ENCODE measurements at regions not wholly inside any gene's neighbourhood (a gene's known extent, or its start where the extent isn't known, plus 50 kb on each side); places are given as distances from the start of the nearest gene placed in this dataset.

GRCh38 chr11:134646561-134646960, 234.5 kb upstream of the B3GAT1 start:
- no peak for DNase-seq (ENCODE audit: extremely low read depth, low read depth)
- TF ChIP-seq, protein P1, sequence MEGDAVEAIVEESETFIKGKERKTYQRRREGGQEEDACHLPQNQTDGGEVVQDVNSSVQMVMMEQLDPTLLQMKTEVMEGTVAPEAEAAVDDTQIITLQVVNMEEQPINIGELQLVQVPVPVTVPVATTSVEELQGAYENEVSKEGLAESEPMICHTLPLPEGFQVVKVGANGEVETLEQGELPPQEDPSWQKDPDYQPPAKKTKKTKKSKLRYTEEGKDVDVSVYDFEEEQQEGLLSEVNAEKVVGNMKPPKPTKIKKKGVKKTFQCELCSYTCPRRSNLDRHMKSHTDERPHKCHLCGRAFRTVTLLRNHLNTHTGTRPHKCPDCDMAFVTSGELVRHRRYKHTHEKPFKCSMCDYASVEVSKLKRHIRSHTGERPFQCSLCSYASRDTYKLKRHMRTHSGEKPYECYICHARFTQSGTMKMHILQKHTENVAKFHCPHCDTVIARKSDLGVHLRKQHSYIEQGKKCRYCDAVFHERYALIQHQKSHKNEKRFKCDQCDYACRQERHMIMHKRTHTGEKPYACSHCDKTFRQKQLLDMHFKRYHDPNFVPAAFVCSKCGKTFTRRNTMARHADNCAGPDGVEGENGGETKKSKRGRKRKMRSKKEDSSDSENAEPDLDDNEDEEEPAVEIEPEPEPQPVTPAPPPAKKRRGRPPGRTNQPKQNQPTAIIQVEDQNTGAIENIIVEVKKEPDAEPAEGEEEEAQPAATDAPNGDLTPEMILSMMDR (IDR thresholded peaks at IDR 0.05; ENCODE audit: low read depth, low read length, missing control alignments) = no peak
- no peak overlapping the region for H3K4me3 ChIP-seq (replicated peaks; ENCODE audit: low read depth, low read length)

GRCh38 chr11:134645576-134645975, 233.5 kb upstream of the B3GAT1 start:
- TF ChIP-seq, protein P1 (IDR thresholded peaks at IDR 0.05; ENCODE audit: low read depth, low read length, missing control alignments) = no peak
- H3K4me3 ChIP-seq (replicated peaks; ENCODE audit: low read depth, low read length) = no peak overlapping the region
- DNase-seq (ENCODE audit: extremely low read depth, low read depth) = no peak

- TF ChIP-seq, protein P1 (IDR thresholded peaks at IDR 0.05; ENCODE audit: low read depth, low read length, missing control alignments) = no peak
- DNase-seq (ENCODE audit: extremely low read depth, low read depth) = no peak
- no peak overlapping the region for H3K4me3 ChIP-seq (replicated peaks; ENCODE audit: low read depth, low read length)
These were observed 232.7 kb upstream of the B3GAT1 start for GRCh38 chr11:134644476-134645456.

- no peak overlapping the region for H3K4me3 ChIP-seq (replicated peaks; ENCODE audit: low read depth, low read length)
- TF ChIP-seq, protein P1 (IDR thresholded peaks at IDR 0.05; ENCODE audit: low read depth, low read length, missing control alignments) = no peak
- DNase-seq (ENCODE audit: extremely low read depth, low read depth) = no peak
These were observed 231.3 kb upstream of the B3GAT1 start for GRCh38 chr11:134643115-134644012.

GRCh38 chr11:134642206-134642605, 230.2 kb upstream of the B3GAT1 start:
- TF ChIP-seq, protein P1 (IDR thresholded peaks at IDR 0.05; ENCODE audit: low read depth, low read length, missing control alignments) = no peak
- no peak overlapping the region for H3K4me3 ChIP-seq (replicated peaks; ENCODE audit: low read depth, low read length)
- no peak for DNase-seq (ENCODE audit: extremely low read depth, low read depth)

- no peak overlapping the region for H3K4me3 ChIP-seq (replicated peaks; ENCODE audit: low read depth, low read length)
- DNase-seq (ENCODE audit: extremely low read depth, low read depth) = no peak
- TF ChIP-seq, protein P1 (IDR thresholded peaks at IDR 0.05; ENCODE audit: low read depth, low read length, missing control alignments) = no peak
These were observed 229.2 kb upstream of the B3GAT1 start for GRCh38 chr11:134640971-134641968.

All from HFF-Myc (cell line).